ENCODE measurements at regions not wholly inside any gene's neighbourhood (a gene's known extent, or its start where the extent isn't known, plus 50 kb on each side); places are given as distances from the start of the nearest gene placed in this dataset.

DNA sequence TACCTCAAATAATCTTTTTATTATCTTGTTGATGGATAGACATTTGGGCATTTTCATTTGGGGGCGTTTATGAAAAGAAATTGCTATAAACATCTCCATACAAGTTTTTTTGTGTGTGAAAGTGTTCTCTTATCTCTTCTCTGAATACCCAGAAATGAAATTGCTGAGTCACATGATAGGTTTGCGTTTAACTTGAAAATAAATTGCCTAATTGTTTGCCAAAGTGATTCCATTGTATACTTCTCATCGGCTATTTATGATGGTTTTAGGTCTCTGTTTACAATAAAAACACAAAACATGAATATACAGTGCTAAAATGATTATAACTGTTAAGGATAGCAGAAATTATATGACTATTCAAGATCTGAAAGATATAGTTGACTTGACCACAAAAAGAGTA is 361.7 kb downstream of the TAF11L14 start (continued):
- no peak for TF ChIP-seq ZNF114 (CRISPR knock-in tag; IDR thresholded peaks at IDR 0.05)
- TF ChIP-seq JUNB (IDR thresholded peaks at IDR 0.05; ENCODE audit: unreplicated experiment) = no peak
- TF ChIP-seq EZH2phosphoT487 (IDR thresholded peaks at IDR 0.05; ENCODE audit: unreplicated experiment) = no peak
- TF ChIP-seq POLR2AphosphoS5 (IDR thresholded peaks at IDR 0.05; ENCODE audit: low read depth) = no peak
- TF ChIP-seq, protein P1, sequence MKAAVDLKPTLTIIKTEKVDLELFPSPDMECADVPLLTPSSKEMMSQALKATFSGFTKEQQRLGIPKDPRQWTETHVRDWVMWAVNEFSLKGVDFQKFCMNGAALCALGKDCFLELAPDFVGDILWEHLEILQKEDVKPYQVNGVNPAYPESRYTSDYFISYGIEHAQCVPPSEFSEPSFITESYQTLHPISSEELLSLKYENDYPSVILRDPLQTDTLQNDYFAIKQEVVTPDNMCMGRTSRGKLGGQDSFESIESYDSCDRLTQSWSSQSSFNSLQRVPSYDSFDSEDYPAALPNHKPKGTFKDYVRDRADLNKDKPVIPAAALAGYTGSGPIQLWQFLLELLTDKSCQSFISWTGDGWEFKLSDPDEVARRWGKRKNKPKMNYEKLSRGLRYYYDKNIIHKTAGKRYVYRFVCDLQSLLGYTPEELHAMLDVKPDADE (IDR thresholded peaks at IDR 0.05) = no peak
- no peak for TF ChIP-seq NANOG (IDR thresholded peaks at IDR 0.05; ENCODE audit: borderline replicate concordance)
- TF ChIP-seq, protein P2, sequence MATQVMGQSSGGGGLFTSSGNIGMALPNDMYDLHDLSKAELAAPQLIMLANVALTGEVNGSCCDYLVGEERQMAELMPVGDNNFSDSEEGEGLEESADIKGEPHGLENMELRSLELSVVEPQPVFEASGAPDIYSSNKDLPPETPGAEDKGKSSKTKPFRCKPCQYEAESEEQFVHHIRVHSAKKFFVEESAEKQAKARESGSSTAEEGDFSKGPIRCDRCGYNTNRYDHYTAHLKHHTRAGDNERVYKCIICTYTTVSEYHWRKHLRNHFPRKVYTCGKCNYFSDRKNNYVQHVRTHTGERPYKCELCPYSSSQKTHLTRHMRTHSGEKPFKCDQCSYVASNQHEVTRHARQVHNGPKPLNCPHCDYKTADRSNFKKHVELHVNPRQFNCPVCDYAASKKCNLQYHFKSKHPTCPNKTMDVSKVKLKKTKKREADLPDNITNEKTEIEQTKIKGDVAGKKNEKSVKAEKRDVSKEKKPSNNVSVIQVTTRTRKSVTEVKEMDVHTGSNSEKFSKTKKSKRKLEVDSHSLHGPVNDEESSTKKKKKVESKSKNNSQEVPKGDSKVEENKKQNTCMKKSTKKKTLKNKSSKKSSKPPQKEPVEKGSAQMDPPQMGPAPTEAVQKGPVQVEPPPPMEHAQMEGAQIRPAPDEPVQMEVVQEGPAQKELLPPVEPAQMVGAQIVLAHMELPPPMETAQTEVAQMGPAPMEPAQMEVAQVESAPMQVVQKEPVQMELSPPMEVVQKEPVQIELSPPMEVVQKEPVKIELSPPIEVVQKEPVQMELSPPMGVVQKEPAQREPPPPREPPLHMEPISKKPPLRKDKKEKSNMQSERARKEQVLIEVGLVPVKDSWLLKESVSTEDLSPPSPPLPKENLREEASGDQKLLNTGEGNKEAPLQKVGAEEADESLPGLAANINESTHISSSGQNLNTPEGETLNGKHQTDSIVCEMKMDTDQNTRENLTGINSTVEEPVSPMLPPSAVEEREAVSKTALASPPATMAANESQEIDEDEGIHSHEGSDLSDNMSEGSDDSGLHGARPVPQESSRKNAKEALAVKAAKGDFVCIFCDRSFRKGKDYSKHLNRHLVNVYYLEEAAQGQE (IDR thresholded peaks at IDR 0.05; ENCODE audit: unreplicated experiment) = no peak

DNA sequence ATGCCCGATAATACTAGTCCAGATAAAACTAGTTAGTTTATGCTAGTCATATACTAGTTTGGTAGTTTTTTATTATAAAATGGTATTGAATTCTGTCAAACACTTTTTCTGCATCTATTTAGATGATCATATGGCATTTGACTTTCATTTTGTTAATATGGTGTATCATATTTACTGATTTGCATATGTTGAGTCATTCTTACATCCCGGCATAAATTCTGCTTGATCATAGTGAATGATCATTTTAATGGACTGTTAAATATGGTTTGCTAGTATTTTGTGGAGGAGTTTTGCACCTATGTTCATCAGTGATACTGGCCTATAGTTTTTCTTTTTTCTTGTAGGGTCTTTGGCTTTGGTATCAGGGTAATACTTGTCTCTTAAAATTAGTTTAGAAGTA is 365.6 kb downstream of the TAF11L14 start:
- H3K4me1 ChIP-seq (ENCODE audit: insufficient read depth) = no peaks in the 10 kb centered on the region
- TF ChIP-seq EZH2 (IDR thresholded peaks at IDR 0.05; ENCODE audit: low read depth, unreplicated experiment) = no peak
- no peak for TF ChIP-seq NANOG (IDR thresholded peaks at IDR 0.05; ENCODE audit: borderline replicate concordance)
- no peak for TF ChIP-seq STAT1 (IDR thresholded peaks at IDR 0.05; ENCODE audit: unreplicated experiment)
- TF ChIP-seq, protein P3, sequence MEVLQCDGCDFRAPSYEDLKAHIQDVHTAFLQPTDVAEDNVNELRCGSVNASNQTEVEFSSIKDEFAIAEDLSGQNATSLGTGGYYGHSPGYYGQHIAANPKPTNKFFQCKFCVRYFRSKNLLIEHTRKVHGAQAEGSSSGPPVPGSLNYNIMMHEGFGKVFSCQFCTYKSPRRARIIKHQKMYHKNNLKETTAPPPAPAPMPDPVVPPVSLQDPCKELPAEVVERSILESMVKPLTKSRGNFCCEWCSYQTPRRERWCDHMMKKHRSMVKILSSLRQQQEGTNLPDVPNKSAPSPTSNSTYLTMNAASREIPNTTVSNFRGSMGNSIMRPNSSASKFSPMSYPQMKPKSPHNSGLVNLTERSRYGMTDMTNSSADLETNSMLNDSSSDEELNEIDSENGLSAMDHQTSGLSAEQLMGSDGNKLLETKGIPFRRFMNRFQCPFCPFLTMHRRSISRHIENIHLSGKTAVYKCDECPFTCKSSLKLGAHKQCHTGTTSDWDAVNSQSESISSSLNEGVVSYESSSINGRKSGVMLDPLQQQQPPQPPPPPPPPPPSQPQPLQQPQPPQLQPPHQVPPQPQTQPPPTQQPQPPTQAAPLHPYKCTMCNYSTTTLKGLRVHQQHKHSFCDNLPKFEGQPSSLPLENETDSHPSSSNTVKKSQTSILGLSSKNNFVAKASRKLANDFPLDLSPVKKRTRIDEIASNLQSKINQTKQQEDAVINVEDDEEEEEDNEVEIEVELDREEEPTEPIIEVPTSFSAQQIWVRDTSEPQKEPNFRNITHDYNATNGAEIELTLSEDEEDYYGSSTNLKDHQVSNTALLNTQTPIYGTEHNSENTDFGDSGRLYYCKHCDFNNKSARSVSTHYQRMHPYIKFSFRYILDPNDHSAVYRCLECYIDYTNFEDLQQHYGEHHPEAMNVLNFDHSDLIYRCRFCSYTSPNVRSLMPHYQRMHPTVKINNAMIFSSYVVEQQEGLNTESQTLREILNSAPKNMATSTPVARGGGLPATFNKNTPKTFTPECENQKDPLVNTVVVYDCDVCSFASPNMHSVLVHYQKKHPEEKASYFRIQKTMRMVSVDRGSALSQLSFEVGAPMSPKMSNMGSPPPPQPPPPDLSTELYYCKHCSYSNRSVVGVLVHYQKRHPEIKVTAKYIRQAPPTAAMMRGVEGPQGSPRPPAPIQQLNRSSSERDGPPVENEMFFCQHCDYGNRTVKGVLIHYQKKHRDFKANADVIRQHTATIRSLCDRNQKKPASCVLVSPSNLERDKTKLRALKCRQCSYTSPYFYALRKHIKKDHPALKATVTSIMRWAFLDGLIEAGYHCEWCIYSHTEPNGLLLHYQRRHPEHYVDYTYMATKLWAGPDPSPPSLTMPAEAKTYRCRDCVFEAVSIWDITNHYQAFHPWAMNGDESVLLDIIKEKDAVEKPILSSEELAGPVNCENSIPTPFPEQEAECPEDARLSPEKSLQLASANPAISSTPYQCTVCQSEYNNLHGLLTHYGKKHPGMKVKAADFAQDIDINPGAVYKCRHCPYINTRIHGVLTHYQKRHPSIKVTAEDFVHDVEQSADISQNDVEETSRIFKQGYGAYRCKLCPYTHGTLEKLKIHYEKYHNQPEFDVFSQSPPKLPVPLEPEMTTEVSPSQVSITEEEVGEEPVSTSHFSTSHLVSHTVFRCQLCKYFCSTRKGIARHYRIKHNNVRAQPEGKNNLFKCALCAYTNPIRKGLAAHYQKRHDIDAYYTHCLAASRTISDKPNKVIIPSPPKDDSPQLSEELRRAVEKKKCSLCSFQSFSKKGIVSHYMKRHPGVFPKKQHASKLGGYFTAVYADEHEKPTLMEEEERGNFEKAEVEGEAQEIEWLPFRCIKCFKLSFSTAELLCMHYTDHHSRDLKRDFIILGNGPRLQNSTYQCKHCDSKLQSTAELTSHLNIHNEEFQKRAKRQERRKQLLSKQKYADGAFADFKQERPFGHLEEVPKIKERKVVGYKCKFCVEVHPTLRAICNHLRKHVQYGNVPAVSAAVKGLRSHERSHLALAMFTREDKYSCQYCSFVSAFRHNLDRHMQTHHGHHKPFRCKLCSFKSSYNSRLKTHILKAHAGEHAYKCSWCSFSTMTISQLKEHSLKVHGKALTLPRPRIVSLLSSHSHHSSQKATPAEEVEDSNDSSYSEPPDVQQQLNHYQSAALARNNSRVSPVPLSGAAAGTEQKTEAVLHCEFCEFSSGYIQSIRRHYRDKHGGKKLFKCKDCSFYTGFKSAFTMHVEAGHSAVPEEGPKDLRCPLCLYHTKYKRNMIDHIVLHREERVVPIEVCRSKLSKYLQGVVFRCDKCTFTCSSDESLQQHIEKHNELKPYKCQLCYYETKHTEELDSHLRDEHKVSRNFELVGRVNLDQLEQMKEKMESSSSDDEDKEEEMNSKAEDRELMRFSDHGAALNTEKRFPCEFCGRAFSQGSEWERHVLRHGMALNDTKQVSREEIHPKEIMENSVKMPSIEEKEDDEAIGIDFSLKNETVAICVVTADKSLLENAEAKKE (CRISPR knock-in tag; IDR thresholded peaks at IDR 0.05) = no peak
- TF ChIP-seq CREB1 (CRISPR knock-in tag; IDR thresholded peaks at IDR 0.05; ENCODE audit: low read depth) = no peak
- TF ChIP-seq ZNF331 (CRISPR knock-in tag; IDR thresholded peaks at IDR 0.05; ENCODE audit: low read depth) = no peak
- no peak for TF ChIP-seq ZNF114 (CRISPR knock-in tag; IDR thresholded peaks at IDR 0.05)
- no peak for TF ChIP-seq JUNB (IDR thresholded peaks at IDR 0.05; ENCODE audit: unreplicated experiment)
- TF ChIP-seq, protein P4, sequence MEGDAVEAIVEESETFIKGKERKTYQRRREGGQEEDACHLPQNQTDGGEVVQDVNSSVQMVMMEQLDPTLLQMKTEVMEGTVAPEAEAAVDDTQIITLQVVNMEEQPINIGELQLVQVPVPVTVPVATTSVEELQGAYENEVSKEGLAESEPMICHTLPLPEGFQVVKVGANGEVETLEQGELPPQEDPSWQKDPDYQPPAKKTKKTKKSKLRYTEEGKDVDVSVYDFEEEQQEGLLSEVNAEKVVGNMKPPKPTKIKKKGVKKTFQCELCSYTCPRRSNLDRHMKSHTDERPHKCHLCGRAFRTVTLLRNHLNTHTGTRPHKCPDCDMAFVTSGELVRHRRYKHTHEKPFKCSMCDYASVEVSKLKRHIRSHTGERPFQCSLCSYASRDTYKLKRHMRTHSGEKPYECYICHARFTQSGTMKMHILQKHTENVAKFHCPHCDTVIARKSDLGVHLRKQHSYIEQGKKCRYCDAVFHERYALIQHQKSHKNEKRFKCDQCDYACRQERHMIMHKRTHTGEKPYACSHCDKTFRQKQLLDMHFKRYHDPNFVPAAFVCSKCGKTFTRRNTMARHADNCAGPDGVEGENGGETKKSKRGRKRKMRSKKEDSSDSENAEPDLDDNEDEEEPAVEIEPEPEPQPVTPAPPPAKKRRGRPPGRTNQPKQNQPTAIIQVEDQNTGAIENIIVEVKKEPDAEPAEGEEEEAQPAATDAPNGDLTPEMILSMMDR (conservative IDR thresholded peaks at IDR 0.05; ENCODE audit: low read depth in 2 of 2) = no peak

More for the DNA sequence above, 365.6 kb downstream of the TAF11L14 start:
- no peaks in the 10 kb centered on the region for H3K36me3 ChIP-seq (ENCODE audit: insufficient read depth)
- no peak overlapping the region for H3K4me3 ChIP-seq
- no peak overlapping the region for H2AFZ ChIP-seq
- Mint-ChIP-seq H3K27ac (0 out of 2 replicates have a peak overlapping the region, but pooled peaks have one; percentile 10), H3K36me3 (ENCODE audit: low read depth) (no peaks in the 10 kb centered on the region), H3K27me3 (ENCODE audit: insufficient read depth, low read depth, poor library complexity) (no peaks in the 10 kb centered on the region), H3K4me1 (no peaks in the 10 kb centered on the region), H3K9me3 (no peaks in the 10 kb centered on the region; the same call in 2 of the 3 replicates), H3K4me3 (no peak overlapping the region)
- no peaks in the 10 kb centered on the region for H3K27me3 ChIP-seq (ENCODE audit: insufficient read depth)
- H3K4me2 ChIP-seq = no peak overlapping the region
- H4K20me1 ChIP-seq (replicated peaks; ENCODE audit: insufficient read depth) = no peaks in the 10 kb centered on the region
- ATAC-seq (no peak), DNase-seq (ENCODE audit: low spot score) (no peak)
- no peaks in the 10 kb centered on the region for H3K9me2 ChIP-seq (ENCODE audit: insufficient read depth)
- no peaks in the 10 kb centered on the region for H3K79me2 ChIP-seq (replicated peaks; ENCODE audit: insufficient read depth)
- no peak overlapping the region for H3K27ac ChIP-seq (ENCODE audit: low read depth)
- no peaks in the 10 kb centered on the region for H3F3A ChIP-seq (replicated peaks; ENCODE audit: low read depth)
